Activated T-cell treated with anti-CD3 and anti-CD28 coated beads, Interleukin-2, amount 50 U/mL, for 1 hour (primary cell): ENCODE measurements at regions not wholly inside any gene's neighbourhood (a gene's known extent, or its start where the extent isn't known, plus 50 kb on each side); places are given as distances from the start of the nearest gene placed in this dataset.
"Not testable (repeated sequence)": the region's sequence is repeated elsewhere in the genome, so short reads cannot be mapped to it uniquely, and the experiment has no call there.

Source experiments
- DNase-seq: peaks from one replicate; pipeline ENCODE4 v3.0.0-alpha.2; 2020

DNA sequence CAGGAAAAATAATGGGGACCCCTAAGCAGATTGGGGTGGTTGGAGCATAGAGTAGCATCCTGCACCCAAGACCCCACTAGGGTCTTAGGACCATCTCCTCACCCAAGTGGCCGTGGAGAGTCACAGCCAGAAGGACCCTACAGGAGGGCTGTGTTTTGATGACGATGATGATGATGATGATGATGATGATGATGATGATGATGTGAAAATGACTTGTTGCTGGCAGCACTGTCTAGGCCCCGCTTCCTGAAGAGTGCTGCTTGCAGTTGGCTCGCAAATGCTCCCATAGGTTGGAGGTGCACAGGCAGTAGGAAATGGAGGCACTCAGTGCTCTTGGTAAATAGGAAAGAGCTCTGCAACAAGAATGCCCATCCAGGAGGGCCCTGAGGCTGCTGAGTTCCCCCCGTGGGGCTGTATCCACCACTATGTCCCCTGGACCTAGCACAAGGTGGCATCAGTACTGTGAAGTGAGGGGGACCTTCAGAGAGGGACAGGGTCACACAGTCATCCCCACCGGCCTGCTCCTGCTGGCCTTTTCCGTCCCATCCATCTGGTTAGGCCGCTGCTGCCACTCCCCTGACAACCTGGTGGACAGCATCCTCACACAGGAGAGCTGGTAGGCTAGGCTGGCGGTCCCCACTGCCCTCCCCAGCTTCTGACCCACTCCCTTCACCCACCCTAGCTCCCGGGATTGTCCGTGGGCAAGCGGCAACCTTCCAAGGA lies 139.6 kb downstream of the FOXD2 start:
- no peak for DNase-seq

DNA sequence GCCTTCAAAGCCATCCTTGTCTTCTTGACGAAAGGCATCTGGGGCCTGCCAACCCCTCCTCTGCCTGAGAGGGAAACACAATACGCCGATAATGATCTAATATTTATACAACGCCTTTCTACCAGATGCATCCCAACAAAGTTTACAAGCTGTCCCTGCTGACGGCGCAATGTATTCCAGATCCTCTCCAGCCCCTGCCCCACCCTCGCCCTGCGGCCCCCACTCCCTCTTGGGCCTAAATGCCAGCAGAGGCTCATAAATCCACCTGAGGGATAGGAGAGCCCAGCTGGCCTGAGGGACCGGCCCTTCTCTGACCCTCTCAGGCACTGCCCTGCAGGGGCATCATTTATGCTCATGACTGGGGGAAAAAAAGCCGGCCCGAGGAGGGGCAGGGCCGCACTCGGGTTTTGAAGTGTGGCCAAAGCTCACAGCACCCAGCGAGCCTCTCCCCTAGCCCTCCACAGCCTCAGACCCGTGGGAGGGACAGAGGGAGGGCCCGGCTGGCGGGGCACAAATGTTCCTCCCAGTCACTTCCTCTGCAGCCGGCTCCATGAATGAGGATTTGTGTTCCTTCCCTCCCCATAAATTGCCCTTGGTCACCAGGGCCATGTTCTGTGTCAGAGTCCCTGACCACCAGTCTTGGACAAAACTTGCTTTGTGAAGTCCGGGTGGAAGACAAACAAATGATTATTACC lies 140.3 kb downstream of the FOXD2 start:
- DNase-seq = no peak

DNA sequence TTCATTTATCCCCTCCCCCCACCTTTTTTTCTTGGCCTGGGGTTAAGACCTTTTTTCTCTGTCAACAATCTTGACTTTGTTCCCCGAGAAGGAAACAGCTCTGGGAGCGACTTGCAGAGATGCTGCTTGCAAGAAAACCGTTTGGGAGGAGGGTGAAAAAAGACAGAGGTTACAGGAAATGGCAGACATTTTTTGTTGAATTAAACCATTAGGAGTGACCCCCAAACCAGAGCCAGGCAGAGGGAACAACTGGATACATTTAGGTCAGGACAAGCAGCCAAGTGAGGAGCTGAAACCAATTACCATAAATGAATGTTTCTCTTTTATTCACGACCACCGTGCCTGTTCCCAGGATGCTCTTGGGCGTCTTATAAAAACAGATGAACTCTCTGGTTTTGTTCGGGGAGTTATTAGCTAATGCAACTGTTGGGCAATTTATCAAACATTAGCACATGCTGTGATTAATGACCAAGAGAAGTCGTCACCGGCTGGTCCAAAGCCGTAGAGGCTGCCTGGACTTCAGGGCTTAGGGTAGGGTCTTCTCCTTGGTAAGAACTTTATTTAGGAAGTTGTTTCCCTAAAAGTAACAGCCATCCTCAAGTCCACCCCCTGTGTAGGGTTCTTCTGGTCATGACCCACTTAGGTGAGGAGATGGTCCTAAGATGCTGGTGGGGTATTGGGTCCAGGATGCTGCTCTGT lies 141.0 kb downstream of the FOXD2 start:
- no peak for DNase-seq

- DNase-seq = no peak
Observed at GRCh38 chr1:47579809-47580208, 142.0 kb downstream of the FOXD2 start.

DNA sequence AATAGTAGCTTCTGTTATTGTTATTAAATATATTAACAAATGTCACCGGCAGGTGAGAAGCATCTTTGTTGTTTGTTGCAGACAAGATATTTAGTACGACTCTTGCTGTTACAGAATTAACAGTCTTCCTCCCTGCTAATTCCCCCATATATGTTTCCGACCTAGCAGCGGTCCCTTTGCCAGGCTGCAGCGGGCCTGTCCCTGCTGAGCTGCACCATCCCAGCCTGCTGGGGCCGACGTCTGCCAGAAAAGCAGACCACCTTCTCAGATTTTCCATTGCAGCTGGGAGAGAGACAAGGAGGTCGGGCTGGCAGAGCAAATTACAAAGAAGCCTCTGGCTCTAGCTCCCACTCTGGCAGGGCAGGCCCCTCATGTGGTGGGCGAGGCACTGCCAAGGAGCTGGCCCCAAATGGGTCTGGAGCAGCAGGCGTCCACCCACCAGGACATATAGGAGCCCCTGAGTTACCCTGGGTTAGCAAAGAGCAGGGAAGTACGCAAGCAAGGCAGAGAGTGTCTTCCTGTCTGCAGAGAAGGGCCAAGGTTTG lies 142.7 kb downstream of the FOXD2 start:
- DNase-seq = no peak

- no peak for DNase-seq
Observed at GRCh38 chr1:47582891-47583608, 145.2 kb downstream of the FOXD2 start.

GRCh38 chr1:47584249-47584648 lies 146.4 kb downstream of the FOXD2 start:
- DNase-seq = no peak

DNA sequence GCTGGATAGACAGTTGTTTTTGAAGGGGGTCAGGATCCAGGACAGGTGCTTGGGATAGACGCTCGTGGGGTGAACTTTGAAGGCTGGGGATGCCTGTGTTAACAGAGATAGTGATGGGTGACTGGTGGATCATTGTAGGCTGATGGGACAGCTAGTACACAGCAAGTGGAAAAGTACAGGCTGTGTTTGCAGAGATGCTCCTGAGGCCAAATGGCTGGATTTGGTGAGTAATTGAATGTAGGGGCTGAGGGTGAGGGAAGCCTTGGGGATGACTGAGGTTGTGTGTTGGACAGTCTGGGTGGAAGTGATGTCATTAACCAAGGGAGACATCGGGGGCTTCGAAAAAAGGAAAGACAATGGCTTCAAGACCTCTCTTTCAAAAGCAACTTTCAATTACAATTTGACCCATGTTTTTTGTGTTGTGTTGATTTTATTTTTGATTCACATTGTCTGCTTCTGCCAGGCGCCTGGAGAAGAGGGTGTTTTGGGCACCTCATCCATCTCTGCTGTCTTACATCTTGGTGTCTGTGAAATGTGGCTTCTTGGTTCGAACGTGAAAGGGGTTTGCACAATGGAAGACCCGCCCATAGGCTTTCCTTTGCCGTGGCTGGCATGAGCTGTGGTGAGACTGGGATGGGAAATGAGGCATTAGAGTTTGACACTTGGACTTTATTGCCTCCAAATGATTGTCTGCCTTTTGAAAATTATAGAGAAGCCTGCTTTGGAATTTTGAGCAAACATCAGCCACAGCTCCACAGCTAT lies 147.5 kb downstream of the FOXD2 start:
- no peak for DNase-seq

- no peak for DNase-seq
Observed at GRCh38 chr1:47587891-47588582, 150.2 kb downstream of the FOXD2 start.

DNA sequence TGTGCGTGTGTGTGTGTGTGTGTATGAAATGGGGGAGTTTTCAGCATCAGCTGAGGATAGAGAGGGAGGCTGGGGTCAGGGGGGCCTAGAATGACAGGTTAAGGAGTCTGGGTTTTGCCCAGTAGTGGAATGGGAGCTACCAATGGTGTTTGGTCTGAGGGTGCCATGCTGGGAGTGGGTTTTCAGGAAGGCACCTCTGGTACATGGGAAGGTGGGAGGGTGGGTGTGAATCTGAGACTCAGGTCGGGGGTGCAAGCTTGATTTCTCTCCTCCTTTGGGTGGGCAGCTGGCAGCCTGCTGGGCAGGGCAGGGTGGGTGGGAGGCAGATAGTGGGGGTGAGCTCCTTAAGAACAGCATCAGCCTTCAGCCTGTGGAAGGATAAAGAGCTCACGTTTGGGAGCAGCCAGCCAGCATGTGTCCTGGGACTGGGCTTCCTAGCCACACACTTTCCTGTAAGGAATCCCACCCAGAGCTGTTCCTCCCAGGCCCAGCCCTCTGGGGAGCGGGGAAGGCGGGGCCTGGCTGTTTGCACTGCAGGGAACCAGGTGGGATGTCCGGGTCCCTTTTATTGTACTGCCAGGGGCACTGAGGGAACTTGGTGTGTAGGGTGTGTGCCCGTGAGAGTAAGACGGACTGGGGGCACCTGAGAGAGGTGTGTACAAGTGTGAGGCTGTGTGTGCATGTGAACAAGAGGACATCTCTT lies 152.8 kb downstream of the FOXD2 start:
- no peak for DNase-seq

GRCh38 chr1:47591801-47592200 lies 154.0 kb downstream of the FOXD2 start:
- DNase-seq = no peak

GRCh38 chr1:47592296-47593012 lies 154.6 kb downstream of the FOXD2 start:
- DNase-seq = no peak

GRCh38 chr1:47593013-47593568 lies 155.2 kb downstream of the FOXD2 start:
- no peak for DNase-seq

DNA sequence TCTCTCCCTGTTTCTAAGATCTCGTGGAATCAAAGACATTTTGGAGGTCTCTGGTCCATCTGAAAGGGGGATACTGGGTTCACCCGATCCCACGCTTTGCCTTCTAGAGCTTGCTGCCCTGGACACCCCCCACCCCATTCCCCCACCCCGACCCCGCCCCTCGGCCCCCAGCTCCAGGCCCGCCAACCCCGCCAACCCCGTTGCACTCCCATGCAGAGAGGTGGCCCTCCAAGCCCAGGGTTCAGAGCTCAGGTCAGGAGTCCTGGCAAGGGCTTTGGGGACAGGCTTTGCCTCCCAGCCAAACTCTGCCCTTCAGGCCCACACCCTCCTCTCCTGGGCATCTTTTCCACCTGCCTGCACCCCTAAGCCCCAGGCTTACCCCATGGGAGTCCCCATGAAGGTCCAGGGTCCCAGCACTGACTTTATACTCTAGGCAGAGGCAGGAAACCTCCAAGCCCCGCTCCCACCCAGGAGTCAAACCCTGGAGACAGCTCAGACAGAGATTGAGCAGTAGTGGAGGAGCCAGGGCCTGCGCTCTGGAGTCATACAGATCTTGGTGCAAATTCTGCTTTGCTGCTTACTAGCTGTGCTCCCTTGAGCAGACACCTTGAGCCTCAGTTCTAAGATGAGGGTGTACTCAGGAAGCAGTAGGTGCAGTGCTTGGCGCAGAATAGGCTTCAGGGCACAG lies 155.9 kb downstream of the FOXD2 start:
- no peak for DNase-seq

- no peak for DNase-seq
Observed at GRCh38 chr1:47594627-47595026, 156.8 kb downstream of the FOXD2 start.

DNA sequence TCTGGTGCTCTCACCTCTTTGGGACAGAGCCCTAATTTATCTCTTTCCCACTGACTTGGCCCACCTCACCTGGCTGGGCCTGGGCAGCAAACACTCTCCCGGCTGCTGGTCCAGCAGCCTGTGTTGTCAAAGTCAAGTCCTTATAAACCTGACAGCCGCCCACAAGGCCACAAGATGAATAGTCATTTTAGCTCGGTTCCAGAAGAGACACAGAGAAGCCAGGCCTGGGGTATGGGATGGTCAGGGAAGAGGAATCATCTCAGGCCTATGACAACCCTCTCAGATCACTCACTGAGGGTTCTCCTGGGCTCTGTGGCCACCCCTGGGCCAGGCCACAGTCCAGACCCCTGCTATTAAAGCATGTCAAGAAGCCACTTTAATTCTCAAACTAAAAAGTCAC lies 158.5 kb downstream of the FOXD2 start:
- DNase-seq = no peak

GRCh38 chr1:47598357-47598756 lies 160.5 kb downstream of the FOXD2 start:
- no peak for DNase-seq

- DNase-seq = no peak
Observed at GRCh38 chr1:47599777-47600176, 161.9 kb downstream of the FOXD2 start.

DNA sequence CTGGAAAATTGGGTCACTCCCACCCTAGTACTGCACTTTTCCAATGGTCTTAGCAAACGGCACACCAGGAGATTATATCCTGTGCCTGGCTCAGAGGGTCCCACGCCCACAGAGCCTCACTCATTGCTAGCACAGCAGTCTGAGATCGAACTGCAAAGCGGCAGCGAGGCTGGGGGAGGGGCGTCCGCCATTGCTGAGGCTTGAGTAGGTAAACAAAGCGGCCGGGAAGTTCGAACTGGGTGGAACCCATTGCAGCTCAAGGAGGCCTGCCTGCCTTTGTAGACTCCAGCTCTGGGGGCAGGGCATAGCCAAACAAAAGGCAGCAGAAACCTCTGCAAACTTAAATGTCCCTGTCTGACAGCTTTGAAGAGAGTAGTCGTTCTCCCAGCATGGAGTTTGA lies 164.6 kb downstream of the FOXD2 start:
- DNase-seq = not testable (repeated sequence)
